ENCODE measurements at regions not wholly inside any gene's neighbourhood (a gene's known extent, or its start where the extent isn't known, plus 50 kb on each side); places are given as distances from the start of the nearest gene placed in this dataset.

DNA sequence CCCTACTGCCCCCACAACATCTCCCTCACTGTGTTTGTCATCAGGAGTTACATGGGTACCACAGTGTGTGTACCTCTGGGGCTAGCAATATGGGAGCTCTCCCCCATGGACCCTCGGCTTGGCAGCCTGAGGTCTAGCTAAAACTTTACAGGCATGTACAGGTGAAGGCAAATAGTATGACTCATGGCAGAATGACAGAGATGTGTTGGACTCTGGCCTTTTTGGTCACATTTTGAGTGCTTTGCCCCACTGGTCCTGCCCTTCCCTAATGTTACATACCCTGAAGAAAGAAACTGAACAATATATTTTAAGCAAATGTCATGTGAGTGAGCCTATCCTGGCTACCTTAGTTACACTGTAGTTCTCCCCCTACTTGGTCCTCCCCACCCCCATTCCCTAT lies 124.0 kb downstream of the NGF start:
- no peak for TF ChIP-seq CTCF (conservative IDR thresholded peaks at IDR 0.05; ENCODE audit: low read depth, low read length)
- no peak for TF ChIP-seq MAFK (IDR thresholded peaks at IDR 0.05; ENCODE audit: low read depth, low read length)
- TF ChIP-seq POLR2A (IDR thresholded peaks at IDR 0.05; ENCODE audit: low read depth, low read length) = no peak
- no peak for TF ChIP-seq RAD21 (IDR thresholded peaks at IDR 0.05; ENCODE audit: low read length)
- TF ChIP-seq CHD1 (IDR thresholded peaks at IDR 0.05; ENCODE audit: low read depth, low read length) = no peak
